BLaER1 treated with 17β-estradiol and CSF1 and Interleukin-3, amounts not matched to agents 10 nM and 100 nM (cell line): ENCODE measurements at regions not wholly inside any gene's neighbourhood (a gene's known extent, or its start where the extent isn't known, plus 50 kb on each side); places are given as distances from the start of the nearest gene placed in this dataset.

Experiments
- H3K27ac ChIP-seq, 11 experiments: shearing (Covaris generic); formaldehyde crosslinking; 2 replicates each; pipeline ENCODE4 v1.8.1; 2022
- H3K27me3 ChIP-seq, 11 experiments: shearing (Covaris generic); formaldehyde crosslinking; 2 replicates each; pipeline ENCODE4 v1.8.1; 2022
- H3K36me3 ChIP-seq, 11 experiments: shearing (Covaris generic); formaldehyde crosslinking; 2 replicates each; pipeline ENCODE4 v1.8.1; 2022
- H3K4me1 ChIP-seq, 10 experiments: shearing (Covaris generic); formaldehyde crosslinking; 2 replicates each; pipeline ENCODE4 v1.8.1; 2022
- H3K4me2 ChIP-seq, 11 experiments: shearing (Covaris generic); formaldehyde crosslinking; 2 replicates each; pipeline ENCODE4 v1.8.1; 2022
- H3K4me3 ChIP-seq, 10 experiments: shearing (Covaris generic); formaldehyde crosslinking; 2 replicates each; pipeline ENCODE4 v1.8.1; 2022
- H3K9ac ChIP-seq, 11 experiments: shearing (Covaris generic); formaldehyde crosslinking; 2 replicates each; pipeline ENCODE4 v1.8.1; 2022
- H3K9me3 ChIP-seq, 11 experiments: shearing (Covaris generic); formaldehyde crosslinking; replicated peaks in 1 of 11; 2 replicates each; pipeline ENCODE4 v1.8.1; 2022
- H4K20me1 ChIP-seq, 11 experiments: shearing (Covaris generic); formaldehyde crosslinking; 2 replicates each; pipeline ENCODE4 v1.8.1; 2022
- Cebpa-rat ChIP-seq, 11 experiments: shearing (Covaris generic); IDR thresholded peaks; 2 replicates each; pipeline ENCODE4 v1.8.1; 2022

- no peaks in the 10 kb centered on the region for H4K20me1 ChIP-seq
- no peak overlapping the region for H3K27ac ChIP-seq
- no peak overlapping the region for H3K4me3 ChIP-seq
- H3K9ac ChIP-seq: no peak overlapping the region
- H3K4me2 ChIP-seq: no peak overlapping the region
- no peaks in the 10 kb centered on the region for H3K4me1 ChIP-seq
- H3K9me3 ChIP-seq: no peaks in the 10 kb centered on the region
- no peaks in the 10 kb centered on the region for H3K36me3 ChIP-seq
- no peaks in the 10 kb centered on the region for H3K27me3 ChIP-seq
- no peak for TF ChIP-seq Cebpa-rat (IDR thresholded peaks at IDR 0.05)
These were observed 304.1 kb downstream of the MCTP2 start for GRCh38 chr15:94535298-94536048.

- no peak overlapping the region for H3K27ac ChIP-seq
- H3K4me1 ChIP-seq: no peaks in the 10 kb centered on the region
- H3K9ac ChIP-seq: no peak overlapping the region
- no peaks in the 10 kb centered on the region for H4K20me1 ChIP-seq
- H3K9me3 ChIP-seq: no peaks in the 10 kb centered on the region
- H3K36me3 ChIP-seq: no peaks in the 10 kb centered on the region
- TF ChIP-seq Cebpa-rat (IDR thresholded peaks at IDR 0.05): no peak
- H3K4me3 ChIP-seq: no peak overlapping the region
- H3K4me2 ChIP-seq: no peak overlapping the region
- no peaks in the 10 kb centered on the region for H3K27me3 ChIP-seq
These were observed 305.2 kb downstream of the MCTP2 start for GRCh38 chr15:94536549-94536948.

- no peak overlapping the region for H3K27ac ChIP-seq
- H3K36me3 ChIP-seq: no peaks in the 10 kb centered on the region
- H3K9ac ChIP-seq: no peak overlapping the region
- TF ChIP-seq Cebpa-rat (IDR thresholded peaks at IDR 0.05): peak in 3 of 11 experiments; percentile 29 to 74 (median 29); a peak in 2 of 22 replicates
- no peaks in the 10 kb centered on the region for H3K9me3 ChIP-seq
- no peaks in the 10 kb centered on the region for H3K27me3 ChIP-seq
- H4K20me1 ChIP-seq: no peaks in the 10 kb centered on the region
- H3K4me2 ChIP-seq: no peak overlapping the region
- no peak overlapping the region for H3K4me3 ChIP-seq
- no peaks in the 10 kb centered on the region for H3K4me1 ChIP-seq
These were observed 306.9 kb downstream of the MCTP2 start for GRCh38 chr15:94538280-94538679.

DNA sequence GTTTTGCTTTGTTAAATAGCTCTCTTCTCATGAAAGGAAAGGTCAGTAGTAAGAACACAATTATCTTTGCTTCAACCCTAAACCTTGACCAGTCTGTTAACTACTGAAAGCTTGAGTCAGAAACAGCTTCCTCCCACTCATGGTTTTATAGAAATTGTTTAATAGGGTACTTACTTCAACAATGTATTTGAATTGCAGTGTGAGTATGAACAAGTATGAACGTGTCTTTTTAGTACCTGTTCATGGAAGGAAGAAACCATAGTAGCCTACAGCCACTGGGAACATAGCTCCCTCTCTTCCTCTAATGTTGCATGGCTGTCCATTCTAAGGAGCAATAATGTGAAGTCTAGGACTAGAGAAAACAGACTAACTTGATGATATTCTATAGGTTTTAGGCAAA, 311.0 kb downstream of the MCTP2 start:
- Histone ChIP-seq H3K36me3 (no peaks in the 10 kb centered on the region), H3K27me3 (no peaks in the 10 kb centered on the region), H3K27ac (no peak overlapping the region), H3K9ac (no peak overlapping the region), H3K4me2 (no peak overlapping the region), H3K4me1 (no peaks in the 10 kb centered on the region), H3K4me3 (no peak overlapping the region), H3K9me3 (no peaks in the 10 kb centered on the region), H4K20me1 (no peaks in the 10 kb centered on the region)
- TF ChIP-seq Cebpa-rat (IDR thresholded peaks at IDR 0.05): no peak

DNA sequence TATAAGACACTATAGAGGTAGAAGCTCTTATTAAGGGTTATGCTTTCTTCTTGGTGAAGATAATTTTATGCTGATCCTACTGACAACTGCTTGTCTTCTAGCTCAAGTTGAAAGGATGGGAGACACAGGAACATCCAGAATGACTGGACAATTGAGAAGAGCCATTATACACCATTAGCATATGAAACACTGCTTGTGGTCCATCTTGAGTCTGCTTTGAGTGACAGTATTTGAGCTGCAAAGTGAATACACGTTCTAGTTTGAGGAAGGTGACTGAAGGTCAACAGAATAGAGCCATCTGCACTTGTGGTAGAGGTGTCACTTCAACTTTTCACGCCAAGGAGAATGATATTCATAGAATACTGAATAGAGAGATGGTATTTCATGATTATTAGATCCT, 315.4 kb downstream of the MCTP2 start:
- no peaks in the 10 kb centered on the region for H4K20me1 ChIP-seq
- no peak overlapping the region for H3K27ac ChIP-seq
- no peak overlapping the region for H3K4me3 ChIP-seq
- H3K4me1 ChIP-seq: 0 out of 20 replicates have a peak, but pooled peaks cover 0 to 4% (median 0%) of the 10 kb centered on the region in 10 experiments
- H3K9me3 ChIP-seq: no peaks in the 10 kb centered on the region
- H3K36me3 ChIP-seq: no peaks in the 10 kb centered on the region
- H3K4me2 ChIP-seq: no peak overlapping the region
- H3K27me3 ChIP-seq: no peaks in the 10 kb centered on the region
- H3K9ac ChIP-seq: no peak overlapping the region
- TF ChIP-seq Cebpa-rat (IDR thresholded peaks at IDR 0.05): no peak

DNA sequence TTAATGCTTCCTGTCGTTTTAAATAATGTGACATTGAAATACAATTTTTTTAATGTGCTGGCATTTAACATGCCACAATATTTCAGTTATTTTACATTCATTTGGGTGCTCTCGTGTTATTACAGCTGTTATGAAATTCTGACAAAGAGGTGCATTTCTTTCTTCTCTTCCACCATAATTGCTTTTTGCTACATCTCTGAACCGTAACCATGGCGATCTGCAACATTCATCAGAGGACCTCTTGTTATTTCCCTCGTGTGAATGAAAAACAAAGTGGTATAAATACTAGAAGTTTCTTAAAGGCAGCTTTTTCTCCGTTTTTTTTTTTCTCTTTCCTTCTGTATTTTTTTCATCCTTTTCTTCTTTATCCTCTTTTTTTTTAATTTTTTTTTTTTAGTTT, 316.4 kb downstream of the MCTP2 start:
- Histone ChIP-seq H4K20me1 (no peaks in the 10 kb centered on the region), H3K27ac (no peak overlapping the region), H3K4me3 (no peak overlapping the region), H3K9ac (no peak overlapping the region), H3K9me3 (no peaks in the 10 kb centered on the region), H3K36me3 (no peaks in the 10 kb centered on the region), H3K4me2 (no peak overlapping the region), H3K27me3 (no peaks in the 10 kb centered on the region), H3K4me1 (0 out of 20 replicates have a peak, but pooled peaks cover 0 to 4% (median 0%) of the 10 kb centered on the region in 10 experiments)
- TF ChIP-seq Cebpa-rat (IDR thresholded peaks at IDR 0.05): no peak

DNA sequence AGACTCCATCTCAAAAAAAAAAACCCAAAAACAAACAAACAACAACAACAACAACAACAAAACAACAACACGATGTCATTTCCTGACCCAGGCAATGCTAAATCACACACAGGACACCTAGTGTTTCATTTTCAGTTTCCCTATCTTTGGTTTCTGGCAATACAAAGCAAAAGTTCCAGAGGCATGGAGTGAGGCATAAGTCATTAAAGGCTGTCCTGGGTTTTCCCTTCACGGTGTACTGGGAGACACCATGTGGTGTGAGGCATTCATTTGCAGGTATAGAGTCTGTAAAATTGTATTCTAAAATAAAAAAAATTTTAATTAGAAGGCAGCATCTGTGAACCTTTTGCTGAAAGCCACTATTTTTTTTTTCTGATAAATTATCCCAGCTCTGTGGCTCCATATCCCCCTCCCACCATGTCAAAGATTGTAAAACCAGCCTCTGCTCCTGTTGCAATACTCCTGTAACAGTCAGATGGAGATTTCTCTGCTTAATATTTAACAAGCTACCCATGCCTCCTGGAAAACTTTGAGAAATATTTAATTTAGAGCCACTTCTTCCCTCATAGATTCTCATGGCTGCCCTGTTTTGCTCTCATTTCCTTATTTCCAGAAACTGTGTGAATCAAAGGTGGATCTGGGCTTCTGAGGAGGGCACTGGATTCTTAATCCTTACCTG, 324.6 kb downstream of the MCTP2 start:
- no peaks in the 10 kb centered on the region for H3K27me3 ChIP-seq
- no peak overlapping the region for H3K9ac ChIP-seq
- H3K4me1 ChIP-seq: no peaks in the 10 kb centered on the region
- H4K20me1 ChIP-seq: no peaks in the 10 kb centered on the region
- no peak overlapping the region for H3K4me2 ChIP-seq
- no peak for TF ChIP-seq Cebpa-rat (IDR thresholded peaks at IDR 0.05)
- 0 out of 22 replicates have a peak, but pooled peaks cover 0 to 5% (median 0%) of the 10 kb centered on the region in 11 experiments for H3K9me3 ChIP-seq
- no peak overlapping the region for H3K27ac ChIP-seq
- H3K36me3 ChIP-seq: no peaks in the 10 kb centered on the region
- no peak overlapping the region for H3K4me3 ChIP-seq

GRCh38 chr15:94561036-94561689, 329.8 kb downstream of the MCTP2 start:
- Histone ChIP-seq H3K36me3 (no peaks in the 10 kb centered on the region), H3K27me3 (no peaks in the 10 kb centered on the region; a peak in 1 of 22 replicates), H3K9ac (no peak overlapping the region), H3K9me3 (peaks cover 0 to 29% (median 4%) of the 10 kb centered on the region in 11 experiments; a peak in 7 of 22 replicates), H3K4me2 (no peak overlapping the region), H3K27ac (no peak overlapping the region), H4K20me1 (no peaks in the 10 kb centered on the region), H3K4me3 (no peak overlapping the region), H3K4me1 (no peaks in the 10 kb centered on the region)
- no peak for TF ChIP-seq Cebpa-rat (IDR thresholded peaks at IDR 0.05)

DNA sequence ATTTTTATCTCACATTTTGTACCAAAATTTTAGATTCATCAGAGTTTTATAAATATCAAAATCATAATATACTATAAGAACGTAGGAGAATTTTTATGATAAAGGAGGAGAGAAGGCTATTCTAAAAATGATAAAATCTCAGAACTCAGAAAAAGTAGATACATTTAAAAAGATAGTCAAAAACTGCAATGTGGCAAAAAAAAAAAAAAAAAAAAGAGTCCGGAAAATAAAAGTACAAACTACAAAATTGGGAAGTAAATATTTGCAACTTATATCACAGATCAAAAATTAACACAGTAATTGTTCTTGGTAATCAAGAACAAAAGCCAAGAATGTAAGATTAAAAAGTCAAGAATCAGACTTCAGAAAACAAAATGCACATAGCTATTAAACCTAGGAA, 332.1 kb downstream of the MCTP2 start:
- Histone ChIP-seq H4K20me1 (no peaks in the 10 kb centered on the region), H3K36me3 (no peaks in the 10 kb centered on the region), H3K9me3 (peaks cover 0 to 29% (median 4%) of the 10 kb centered on the region in 11 experiments; a peak in 7 of 22 replicates), H3K4me2 (no peak overlapping the region), H3K4me1 (no peaks in the 10 kb centered on the region), H3K27ac (no peak overlapping the region), H3K9ac (no peak overlapping the region), H3K4me3 (no peak overlapping the region), H3K27me3 (no peaks in the 10 kb centered on the region; a peak in 1 of 22 replicates)
- no peak for TF ChIP-seq Cebpa-rat (IDR thresholded peaks at IDR 0.05)
